ENCODE measurements at regions not wholly inside any gene's neighbourhood (a gene's known extent, or its start where the extent isn't known, plus 50 kb on each side); places are given as distances from the start of the nearest gene placed in this dataset.

GRCh38 chr18:51617167-51617566, 419.7 kb upstream of the MEX3C start:
- H3K4me3 Mint-ChIP-seq: no peak overlapping the region
- H3K4me1 Mint-ChIP-seq: peaks cover 28% of the 10 kb centered on the region
- H3K27me3 ChIP-seq (ENCODE audit: control insufficient read depth, insufficient read depth, low read length, poor library complexity, severe bottlenecking): no peaks in the 10 kb centered on the region
- no peak for TF ChIP-seq CTCF (conservative IDR thresholded peaks at IDR 0.05)
- H3K36me3 Mint-ChIP-seq (ENCODE audit: low read depth): no peaks in the 10 kb centered on the region
- WGBS, 2 experiments (ENCODE audit: insufficient coverage in 1 of 2, insufficient read length in 1 of 2): 88 to 100% methylated on average over 1 to 4 of the region's 4 CpGs
- H3K27ac ChIP-seq (ENCODE audit: low read depth, low read length): no peak overlapping the region
- DNase-seq: no peak
- no peak overlapping the region for H3K4me3 ChIP-seq (ENCODE audit: low read length)
- peaks cover 5% of the 10 kb centered on the region for H3K36me3 ChIP-seq (ENCODE audit: control insufficient read depth, insufficient read depth, low read length)
- peaks cover 13% of the 10 kb centered on the region for H3K4me1 ChIP-seq (ENCODE audit: control insufficient read depth, insufficient read depth, low read length)
- H3K27me3 Mint-ChIP-seq (ENCODE audit: insufficient read depth): peaks cover 22% of the 10 kb centered on the region
- no peak overlapping the region for H3K27ac Mint-ChIP-seq
- H3K9me3 ChIP-seq (ENCODE audit: control insufficient read depth, low read length): peaks cover 10% of the 10 kb centered on the region
- H3K9ac ChIP-seq (ENCODE audit: extremely low read depth, low read length, poor library complexity, severe bottlenecking): no peak overlapping the region
- peaks cover 2% of the 10 kb centered on the region for H3K9me3 Mint-ChIP-seq

- H3K4me3 Mint-ChIP-seq: no peak overlapping the region
Measured at GRCh38 chr18:51617572-51618260, 420.2 kb upstream of the MEX3C start.

GRCh38 chr18:51619283-51619682, 421.8 kb upstream of the MEX3C start:
- H3K27ac ChIP-seq (ENCODE audit: low read depth, low read length): no peak overlapping the region
- no peak for TF ChIP-seq CTCF (conservative IDR thresholded peaks at IDR 0.05)
- peaks cover 17% of the 10 kb centered on the region for H3K4me1 ChIP-seq (ENCODE audit: control insufficient read depth, insufficient read depth, low read length)
- H3K36me3 Mint-ChIP-seq (ENCODE audit: low read depth): no peaks in the 10 kb centered on the region
- no peak overlapping the region for H3K4me3 ChIP-seq (ENCODE audit: low read length)
- H3K4me1 Mint-ChIP-seq: peaks cover 35% of the 10 kb centered on the region
- peaks cover 22% of the 10 kb centered on the region for H3K27me3 Mint-ChIP-seq (ENCODE audit: insufficient read depth)
- 60 to 85% methylated on average over 1 of the region's 1 CpG for WGBS, 2 experiments (ENCODE audit: insufficient coverage in 1 of 2, insufficient read length in 1 of 2)
- H3K27me3 ChIP-seq (ENCODE audit: control insufficient read depth, insufficient read depth, low read length, poor library complexity, severe bottlenecking): no peaks in the 10 kb centered on the region
- H3K4me3 Mint-ChIP-seq: no peak overlapping the region
- no peak for DNase-seq
- peaks cover 2% of the 10 kb centered on the region for H3K9me3 Mint-ChIP-seq
- H3K9ac ChIP-seq (ENCODE audit: extremely low read depth, low read length, poor library complexity, severe bottlenecking): no peak overlapping the region
- H3K27ac Mint-ChIP-seq: no peak overlapping the region
- H3K36me3 ChIP-seq (ENCODE audit: control insufficient read depth, insufficient read depth, low read length): peaks cover 5% of the 10 kb centered on the region
- H3K9me3 ChIP-seq (ENCODE audit: control insufficient read depth, low read length): peaks cover 10% of the 10 kb centered on the region

More at GRCh38 chr18:51617572-51618260, 420.2 kb upstream of the MEX3C start:
- no peak overlapping the region for H3K27ac Mint-ChIP-seq
- H3K9me3 Mint-ChIP-seq: peaks cover 2% of the 10 kb centered on the region
- peaks cover 33% of the 10 kb centered on the region for H3K4me1 Mint-ChIP-seq
- Histone ChIP-seq H3K9ac (ENCODE audit: extremely low read depth, low read length, poor library complexity, severe bottlenecking) (no peak overlapping the region), H3K4me1 (ENCODE audit: control insufficient read depth, insufficient read depth, low read length) (peaks cover 17% of the 10 kb centered on the region), H3K27me3 (ENCODE audit: control insufficient read depth, insufficient read depth, low read length, poor library complexity, severe bottlenecking) (no peaks in the 10 kb centered on the region), H3K27ac (ENCODE audit: low read depth, low read length) (no peak overlapping the region), H3K36me3 (ENCODE audit: control insufficient read depth, insufficient read depth, low read length) (peaks cover 5% of the 10 kb centered on the region), H3K9me3 (ENCODE audit: control insufficient read depth, low read length) (peaks cover 10% of the 10 kb centered on the region), H3K4me3 (ENCODE audit: low read length) (no peak overlapping the region)
- H3K27me3 Mint-ChIP-seq (ENCODE audit: insufficient read depth): peaks cover 22% of the 10 kb centered on the region
- no peak for TF ChIP-seq CTCF (conservative IDR thresholded peaks at IDR 0.05)
- no peak for DNase-seq
- no peaks in the 10 kb centered on the region for H3K36me3 Mint-ChIP-seq (ENCODE audit: low read depth)
- WGBS, 2 experiments (ENCODE audit: insufficient coverage in 1 of 2, insufficient read length in 1 of 2): 96 to 100% methylated on average over 2 of the region's 2 CpGs
